GM18520 (cell line): ENCODE measurements at regions not wholly inside any gene's neighbourhood (a gene's known extent, or its start where the extent isn't known, plus 50 kb on each side); places are given as distances from the start of the nearest gene placed in this dataset.
"Not testable (repeated sequence)": the region's sequence is repeated elsewhere in the genome, so short reads cannot be mapped to it uniquely, and the experiment has no call there.

Source experiments
- ATAC-seq: cut with Tn5 transposase; IDR thresholded peaks from one replicate; pipeline ENCODE4 v1.9.1; 2021; ENCODE audit not compliant: unreplicated experiment

- ATAC-seq, result no peak
These were observed 143.4 kb downstream of the TRIML1 start for GRCh38 chr4:188282471-188283232.

DNA sequence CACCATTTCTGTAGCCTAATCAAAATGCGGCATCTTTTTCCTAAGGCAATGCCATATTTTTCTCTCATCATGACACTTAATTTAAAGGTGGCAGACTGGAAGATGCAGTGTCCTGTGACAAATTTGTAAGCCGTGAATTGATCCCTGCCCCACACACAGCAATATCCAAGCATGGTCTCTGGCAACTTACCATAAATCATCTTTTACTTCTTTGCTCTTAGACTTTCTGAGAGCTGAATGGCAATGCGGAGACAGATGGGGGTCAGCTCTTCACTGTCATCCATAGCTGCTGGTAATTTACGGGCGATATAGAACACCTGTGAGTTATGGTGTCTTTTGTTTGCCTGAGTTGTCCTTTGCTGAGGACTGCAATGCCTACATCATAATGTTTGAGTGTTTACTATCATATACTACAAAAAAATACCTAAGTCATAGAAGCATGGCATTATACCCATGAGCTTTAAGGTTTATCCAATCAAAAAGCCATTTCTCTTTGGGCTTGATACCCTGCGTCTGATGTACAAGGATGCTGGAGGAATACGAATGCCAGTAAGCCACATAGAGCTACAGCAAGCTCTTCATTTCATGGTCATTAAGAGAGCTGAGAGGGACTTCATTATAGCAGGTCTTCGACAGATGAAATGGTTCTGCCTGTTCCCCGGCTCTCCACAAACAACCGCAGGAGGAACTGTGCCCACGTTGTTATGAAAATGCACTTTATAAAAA lies 148.1 kb downstream of the TRIML1 start:
- ATAC-seq, result no peak

DNA sequence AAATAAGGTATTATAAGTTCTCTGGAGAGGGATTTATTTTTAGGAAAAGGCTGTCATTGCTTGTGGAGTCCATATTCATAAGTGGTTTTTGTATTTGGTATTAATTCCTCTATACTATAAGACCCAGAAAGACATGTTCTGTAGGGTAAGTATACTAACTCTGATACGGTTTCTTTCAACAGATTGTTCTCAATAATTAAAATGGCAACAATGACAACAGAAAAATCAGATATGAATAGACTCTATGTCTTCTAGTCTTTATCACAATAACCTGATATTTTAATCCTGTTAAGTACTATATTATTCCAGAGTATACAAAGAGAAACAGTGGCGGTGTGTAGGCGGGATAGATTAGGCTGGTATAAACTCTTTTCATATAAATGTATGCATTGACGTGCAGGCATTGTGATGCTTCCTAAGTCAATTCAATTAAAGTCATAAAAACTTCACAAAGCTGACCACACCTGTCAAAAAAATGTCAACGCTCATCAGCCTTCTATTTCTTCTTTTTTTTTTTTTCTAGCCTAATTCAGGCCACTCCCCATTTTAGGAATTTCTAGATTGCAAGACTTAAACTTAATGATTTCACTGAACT lies 150.4 kb downstream of the TRIML1 start:
- no peak for ATAC-seq

- no peak for ATAC-seq
These were observed 156.7 kb downstream of the TRIML1 start for GRCh38 chr4:188295899-188296298.

DNA sequence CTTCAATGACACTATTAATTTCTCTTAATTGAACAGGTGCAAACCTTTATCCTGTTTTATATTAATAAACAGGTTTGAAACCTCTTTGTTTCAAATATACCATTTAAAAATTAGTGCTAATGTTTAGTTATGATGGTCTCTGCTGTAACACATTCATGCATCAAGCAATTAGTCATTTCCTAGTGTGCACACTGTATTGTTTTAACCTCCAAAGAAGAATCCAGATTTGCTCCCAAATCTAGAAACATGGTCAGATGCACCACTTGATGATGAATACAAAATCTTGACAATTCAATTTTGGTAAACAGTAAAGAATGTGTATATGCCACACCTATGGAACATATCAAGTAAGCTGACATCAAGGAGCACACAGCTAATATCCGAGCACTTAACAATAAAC lies 157.1 kb downstream of the TRIML1 start:
- no peak for ATAC-seq

GRCh38 chr4:188297873-188298272 lies 158.6 kb downstream of the TRIML1 start:
- no peak for ATAC-seq

DNA sequence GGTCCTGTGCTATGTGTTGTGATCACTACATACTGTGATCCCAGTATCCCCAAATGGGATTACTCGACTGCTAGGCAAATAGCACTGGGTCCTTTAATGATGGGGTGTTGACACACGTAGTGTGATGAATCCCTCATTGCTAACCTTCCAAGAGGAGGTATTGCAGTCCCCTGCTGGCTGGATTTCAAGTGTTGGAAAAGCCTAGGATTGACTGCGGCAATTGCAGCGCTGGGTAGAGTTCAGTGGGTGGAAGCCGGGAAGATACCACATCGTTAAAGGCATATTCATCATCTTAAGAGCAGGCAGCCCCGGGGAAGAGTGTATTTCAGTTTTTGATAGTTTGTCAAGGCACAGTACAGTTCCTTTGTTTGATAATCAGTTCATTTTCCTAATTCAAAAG lies 159.9 kb downstream of the TRIML1 start:
- no peak for ATAC-seq

DNA sequence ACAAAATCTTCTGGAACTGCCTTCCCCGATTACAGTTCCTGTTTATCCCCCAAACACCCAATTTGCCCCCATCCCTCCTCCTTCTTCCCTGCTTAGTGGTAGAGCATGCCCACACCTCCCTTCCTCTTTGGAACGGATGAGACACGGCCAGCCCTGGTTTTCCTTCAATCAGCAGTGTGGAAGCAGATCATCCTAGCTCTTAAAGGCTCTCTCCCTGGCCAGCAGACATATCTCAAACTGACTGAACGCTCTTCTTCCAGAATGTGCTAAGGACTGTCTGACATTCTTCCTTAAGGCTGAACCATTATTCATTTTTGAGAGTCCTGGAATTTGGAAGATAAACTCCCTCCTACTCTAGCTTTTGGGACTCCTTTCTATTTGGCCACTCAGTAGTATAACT lies 161.1 kb downstream of the TRIML1 start:
- no peak for ATAC-seq

DNA sequence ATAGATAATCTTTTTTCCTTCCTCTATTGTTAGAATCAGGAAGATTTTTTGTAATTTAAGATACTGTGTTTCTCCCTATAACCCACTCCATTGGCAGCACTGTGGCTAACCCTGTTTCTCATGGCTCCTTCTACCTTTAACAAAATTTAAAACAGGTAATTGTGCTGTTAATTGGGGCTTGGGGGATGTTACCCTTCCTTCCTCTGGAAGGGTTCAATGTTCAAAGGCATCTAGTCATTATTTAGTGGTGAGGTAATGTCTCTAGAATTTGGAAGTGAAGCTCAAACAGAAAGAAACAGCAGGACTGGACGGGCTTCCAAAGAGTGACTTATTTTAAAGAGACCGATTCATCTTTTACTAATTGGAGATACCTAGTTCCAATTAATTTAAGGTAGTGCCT lies 166.4 kb downstream of the TRIML1 start:
- ATAC-seq, result no peak

- no peak for ATAC-seq
These were observed 168.3 kb downstream of the TRIML1 start for GRCh38 chr4:188307591-188307990.

GRCh38 chr4:188308142-188308541 lies 168.9 kb downstream of the TRIML1 start:
- ATAC-seq, result no peak

GRCh38 chr4:188316391-188316790 lies 177.2 kb downstream of the TRIML1 start:
- ATAC-seq, result no peak

DNA sequence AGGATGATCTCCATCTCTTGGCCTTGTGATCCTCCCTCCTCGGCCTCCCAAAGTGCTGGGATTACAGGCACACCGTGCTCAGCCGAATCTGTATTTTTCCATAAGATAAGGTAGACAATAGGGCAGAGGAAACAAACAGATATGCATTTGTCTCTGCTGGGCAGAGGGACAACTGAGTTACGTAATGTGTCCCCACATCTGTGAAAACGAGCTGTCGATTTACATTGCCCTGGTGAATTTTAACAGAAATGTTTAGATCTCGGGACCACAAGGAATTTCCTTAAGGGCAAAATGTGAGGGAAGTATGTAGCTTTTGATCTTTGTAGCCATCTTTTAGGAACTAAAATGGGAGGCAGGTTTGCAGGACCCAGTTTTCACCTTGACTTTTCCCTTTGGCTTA lies 189.7 kb downstream of the TRIML1 start:
- ATAC-seq, result no peak

GRCh38 chr4:188329521-188329920 lies 190.3 kb downstream of the TRIML1 start:
- no peak for ATAC-seq

GRCh38 chr4:188332265-188332664 lies 193.0 kb downstream of the TRIML1 start:
- ATAC-seq, result no peak

DNA sequence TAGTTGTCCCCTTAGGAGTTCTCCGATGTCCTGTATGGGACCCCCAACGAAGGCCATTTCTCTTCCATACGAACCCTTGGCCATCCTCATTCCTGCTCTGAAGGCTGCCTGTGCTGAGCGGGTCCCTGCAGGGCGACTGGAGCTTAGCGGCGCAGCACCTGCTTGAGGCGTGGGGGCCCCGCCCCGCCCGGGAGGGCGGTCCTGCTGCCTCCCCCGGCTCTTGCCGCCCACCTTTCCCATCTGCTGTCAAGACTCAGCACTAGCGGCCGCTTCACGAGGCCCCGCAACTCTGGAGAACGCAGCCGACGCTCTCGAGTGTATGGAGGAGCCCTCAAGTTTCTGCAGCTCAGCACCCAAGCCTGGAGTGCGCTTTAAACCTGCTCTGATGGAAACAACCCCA lies 197.7 kb downstream of the TRIML1 start:
- ATAC-seq, result no peak

DNA sequence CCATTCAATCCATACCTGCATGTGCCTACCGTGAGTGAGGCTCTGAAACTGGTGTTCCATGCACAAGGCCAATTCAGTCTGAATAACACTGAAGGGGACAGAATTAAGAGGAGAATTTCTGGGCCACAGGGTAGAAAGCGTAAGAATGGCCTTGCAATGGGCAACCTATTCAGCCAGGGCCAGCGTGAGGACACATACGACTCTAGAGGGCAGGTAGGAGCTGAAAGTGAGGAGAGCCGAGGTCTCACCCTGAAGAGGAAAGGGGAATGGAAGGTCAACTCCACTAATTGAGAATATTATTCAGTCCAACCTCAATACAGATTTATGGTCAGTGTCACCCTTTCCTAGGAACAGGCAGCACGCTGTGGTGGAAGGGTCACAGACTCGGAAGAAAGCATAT lies 202.2 kb downstream of the TRIML1 start:
- no peak for ATAC-seq

DNA sequence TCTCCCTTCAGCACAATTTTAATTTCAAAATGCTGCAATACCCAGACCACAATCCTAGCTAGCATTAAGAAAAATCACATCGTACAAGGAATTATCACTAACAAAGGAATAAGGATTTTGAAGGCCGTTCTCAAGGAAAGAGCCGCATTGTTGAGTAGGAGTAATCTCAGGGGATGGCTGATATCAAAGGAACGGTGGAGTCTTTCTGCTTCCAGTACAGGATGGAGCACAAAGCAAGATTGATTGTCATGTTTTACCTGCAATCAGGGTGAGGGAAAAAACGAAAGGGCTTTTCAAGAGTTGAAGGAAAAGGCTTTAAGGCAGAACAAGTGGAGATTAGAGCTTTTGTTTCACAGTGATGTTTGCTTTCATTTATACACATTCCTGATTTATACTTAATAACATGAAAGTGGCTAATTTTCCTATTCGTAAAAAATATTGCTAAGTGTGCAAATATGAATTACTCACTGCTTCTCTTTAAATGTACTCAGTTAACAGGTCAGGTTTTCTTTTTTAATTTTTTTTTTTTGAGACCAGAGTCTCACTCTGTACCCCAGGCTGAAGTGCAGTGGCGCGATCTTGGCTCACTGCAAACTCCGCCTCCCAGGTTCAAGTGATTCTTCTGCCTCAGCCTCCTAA lies 207.0 kb downstream of the TRIML1 start:
- no peak for ATAC-seq

DNA sequence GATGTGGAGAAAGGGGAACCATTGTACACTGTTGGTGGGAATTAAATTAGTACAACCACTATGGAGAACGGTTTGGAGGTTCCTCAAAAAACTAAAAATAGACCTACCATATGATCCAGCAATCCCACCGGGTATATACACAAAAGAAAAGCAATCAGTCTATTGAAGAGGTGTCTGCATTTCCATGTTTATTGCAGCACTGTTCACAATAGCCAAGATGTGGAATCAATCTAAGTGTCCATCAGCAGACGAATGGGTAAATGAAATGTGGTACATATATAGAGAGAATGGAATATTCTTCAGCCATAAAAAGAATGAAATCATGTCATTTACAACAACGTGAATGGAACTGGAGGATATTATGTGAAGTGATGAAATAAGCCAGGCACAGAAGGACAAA lies 208.1 kb downstream of the TRIML1 start:
- ATAC-seq, result no peak

DNA sequence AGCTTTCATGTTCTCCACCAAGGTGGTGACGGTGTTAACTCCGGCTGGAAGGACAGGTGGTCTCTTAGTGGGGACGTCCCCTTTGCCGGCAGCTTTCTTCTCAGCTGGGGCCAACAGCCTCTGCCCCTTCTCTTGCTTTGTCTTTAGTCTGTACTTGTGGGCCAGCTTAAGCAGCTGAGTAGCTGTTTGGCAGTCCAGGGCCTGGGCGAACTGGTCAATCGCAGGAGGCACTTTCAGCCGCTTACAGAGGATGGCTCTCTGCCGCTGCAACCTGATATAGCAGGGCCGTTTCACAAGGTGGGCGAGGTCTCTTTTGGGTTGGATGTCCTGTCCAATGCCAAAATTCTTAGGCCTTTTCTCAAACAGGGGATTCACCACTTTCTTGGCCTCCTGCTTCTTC lies 210.3 kb downstream of the TRIML1 start:
- not testable (repeated sequence) for ATAC-seq

GRCh38 chr4:188363196-188363595 lies 224.0 kb downstream of the TRIML1 start:
- no peak for ATAC-seq

- ATAC-seq, result no peak
These were observed 231.5 kb downstream of the TRIML1 start for GRCh38 chr4:188370777-188371176.
